ENCODE measurements at regions not wholly inside any gene's neighbourhood (a gene's known extent, or its start where the extent isn't known, plus 50 kb on each side); places are given as distances from the start of the nearest gene placed in this dataset.

DNA sequence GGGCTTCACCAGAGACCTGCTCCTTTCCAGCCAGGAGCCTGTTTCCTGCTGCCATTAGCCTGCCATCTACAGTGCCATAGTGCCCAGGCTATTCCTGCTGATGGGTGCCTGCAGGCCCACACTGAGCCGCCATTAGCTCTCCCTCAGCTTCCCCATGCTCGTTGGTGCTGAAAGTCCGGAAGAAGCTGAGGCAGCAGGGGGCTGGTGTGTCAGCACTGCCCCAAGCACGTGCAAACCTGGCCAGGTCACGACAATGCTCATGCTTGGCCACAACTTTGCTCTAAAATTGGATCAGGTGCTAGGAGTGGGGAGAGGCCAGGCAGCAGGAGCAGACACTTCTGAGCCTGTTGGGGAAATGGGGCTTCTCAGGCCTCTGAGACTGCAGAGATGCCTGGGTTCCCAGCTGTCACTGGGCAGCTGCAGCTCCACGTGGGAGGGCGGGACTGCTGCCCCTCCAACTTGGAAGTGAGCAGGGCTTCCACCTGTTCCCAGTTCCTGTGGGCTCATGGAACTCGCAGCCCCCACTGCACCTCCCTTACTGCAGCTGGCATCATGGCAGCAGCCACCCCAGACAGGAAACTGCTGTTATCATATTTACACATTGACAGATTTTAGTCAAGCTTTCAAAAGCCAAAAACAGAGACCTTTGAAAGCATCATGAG, 913.9 kb downstream of the FSTL5 start:
- Histone ChIP-seq H3K9ac (ENCODE audit: low read length) (no peak overlapping the region), H3K9me3 (ENCODE audit: control extremely low read depth in 1 of 3, control insufficient read depth in 2 of 3, insufficient read depth in 1 of 3, low read length in 2 of 3) (peaks cover 0 to 17% (median 0%) of the 10 kb centered on the region in 3 donors), H3K27me3 (replicated peaks in 1 of 4; ENCODE audit: control extremely low read depth in 1 of 4, control insufficient read depth in 3 of 4, insufficient read depth in 4 of 4, low read length in 3 of 4) (no peaks in the 10 kb centered on the region), H3K79me2 (ENCODE audit: control insufficient read depth, insufficient read depth, low read length) (no peaks in the 10 kb centered on the region), H3K4me3 (ENCODE audit: control extremely low read depth in 1 of 5, extremely low read depth in 1 of 5, insufficient read depth in 1 of 5, low read depth in 2 of 5, low read length in 4 of 5) (no peak overlapping the region), H3K4me2 (replicated peaks; ENCODE audit: low read depth, low read length, poor library complexity, severe bottlenecking) (no peak overlapping the region), H3K36me3 (replicated peaks in 1 of 2; ENCODE audit: control extremely low read depth in 1 of 2, control insufficient read depth in 1 of 2, extremely low read depth in 1 of 2, insufficient read depth in 2 of 2, low read length in 1 of 2) (no peaks in the 10 kb centered on the region), H2AFZ (ENCODE audit: insufficient read depth, low read depth, low read length, poor library complexity, severe bottlenecking) (no peak overlapping the region), H3K27ac (ENCODE audit: low read length in 2 of 2) (no peak overlapping the region), H4K20me1 (ENCODE audit: control insufficient read depth, insufficient read depth, low read length, poor library complexity, severe bottlenecking) (no peaks in the 10 kb centered on the region), H3K4me1 (ENCODE audit: control insufficient read depth in 2 of 2, insufficient read depth in 2 of 2, low read length in 2 of 2) (no peaks in the 10 kb centered on the region)
- intact Hi-C loops (cut with micrococcal nuclease): no loop called here
- DNase-seq: no peak
- POLR2A ChIA-PET: no interaction called here
- WGBS (ENCODE audit: insufficient coverage): 82% methylated on average over 8 of the region's 8 CpGs
- CTCF ChIA-PET: no interaction called here
- H3K27ac Mint-ChIP-seq: no peak overlapping the region
- H3K27me3 Mint-ChIP-seq: no peaks in the 10 kb centered on the region
- peaks cover 9% of the 10 kb centered on the region for H3K9me3 Mint-ChIP-seq (ENCODE audit: insufficient read depth)
- H3K4me1 Mint-ChIP-seq: no peaks in the 10 kb centered on the region
- no peak overlapping the region for H3K4me3 Mint-ChIP-seq
- no peak for ATAC-seq (ENCODE audit: low read depth)
- TF ChIP-seq, protein P1, sequence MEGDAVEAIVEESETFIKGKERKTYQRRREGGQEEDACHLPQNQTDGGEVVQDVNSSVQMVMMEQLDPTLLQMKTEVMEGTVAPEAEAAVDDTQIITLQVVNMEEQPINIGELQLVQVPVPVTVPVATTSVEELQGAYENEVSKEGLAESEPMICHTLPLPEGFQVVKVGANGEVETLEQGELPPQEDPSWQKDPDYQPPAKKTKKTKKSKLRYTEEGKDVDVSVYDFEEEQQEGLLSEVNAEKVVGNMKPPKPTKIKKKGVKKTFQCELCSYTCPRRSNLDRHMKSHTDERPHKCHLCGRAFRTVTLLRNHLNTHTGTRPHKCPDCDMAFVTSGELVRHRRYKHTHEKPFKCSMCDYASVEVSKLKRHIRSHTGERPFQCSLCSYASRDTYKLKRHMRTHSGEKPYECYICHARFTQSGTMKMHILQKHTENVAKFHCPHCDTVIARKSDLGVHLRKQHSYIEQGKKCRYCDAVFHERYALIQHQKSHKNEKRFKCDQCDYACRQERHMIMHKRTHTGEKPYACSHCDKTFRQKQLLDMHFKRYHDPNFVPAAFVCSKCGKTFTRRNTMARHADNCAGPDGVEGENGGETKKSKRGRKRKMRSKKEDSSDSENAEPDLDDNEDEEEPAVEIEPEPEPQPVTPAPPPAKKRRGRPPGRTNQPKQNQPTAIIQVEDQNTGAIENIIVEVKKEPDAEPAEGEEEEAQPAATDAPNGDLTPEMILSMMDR (IDR thresholded peaks at IDR 0.05): no peak
- TF ChIP-seq EZH2 (IDR thresholded peaks at IDR 0.05; ENCODE audit: borderline replicate concordance, insufficient read depth, low read depth, low read length, poor library complexity, severe bottlenecking): no peak

DNA sequence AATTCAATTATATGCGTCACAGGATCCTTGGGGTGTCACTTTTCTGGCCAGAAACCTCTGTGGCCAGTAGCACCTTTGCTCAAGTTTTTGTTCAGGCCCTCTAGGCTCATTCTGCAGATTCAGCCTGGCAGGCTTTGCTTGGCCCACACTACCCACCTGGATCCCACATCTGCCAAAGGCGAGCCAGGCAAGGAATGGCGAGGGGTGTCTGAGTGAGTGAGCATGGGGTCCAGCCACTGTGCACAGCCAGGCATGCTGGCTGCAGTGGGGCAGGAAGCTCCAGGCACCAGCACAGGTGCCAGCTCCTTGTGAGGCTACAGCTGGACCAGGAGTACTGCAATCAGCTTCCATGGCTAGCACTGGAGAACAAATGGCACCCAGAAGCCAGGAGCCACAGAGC, 914.9 kb downstream of the FSTL5 start:
- CTCF ChIA-PET: no interaction called here
- no peak for DNase-seq
- Histone ChIP-seq H3K4me2 (replicated peaks; ENCODE audit: low read depth, low read length, poor library complexity, severe bottlenecking) (no peak overlapping the region), H3K27me3 (replicated peaks in 1 of 4; ENCODE audit: control extremely low read depth in 1 of 4, control insufficient read depth in 3 of 4, insufficient read depth in 4 of 4, low read length in 3 of 4) (no peaks in the 10 kb centered on the region), H3K9ac (ENCODE audit: low read length) (no peak overlapping the region), H4K20me1 (ENCODE audit: control insufficient read depth, insufficient read depth, low read length, poor library complexity, severe bottlenecking) (no peaks in the 10 kb centered on the region), H2AFZ (ENCODE audit: insufficient read depth, low read depth, low read length, poor library complexity, severe bottlenecking) (no peak overlapping the region), H3K79me2 (ENCODE audit: control insufficient read depth, insufficient read depth, low read length) (no peaks in the 10 kb centered on the region), H3K27ac (ENCODE audit: low read length in 2 of 2) (no peak overlapping the region), H3K36me3 (replicated peaks in 1 of 2; ENCODE audit: control extremely low read depth in 1 of 2, control insufficient read depth in 1 of 2, extremely low read depth in 1 of 2, insufficient read depth in 2 of 2, low read length in 1 of 2) (no peaks in the 10 kb centered on the region), H3K4me3 (ENCODE audit: control extremely low read depth in 1 of 5, extremely low read depth in 1 of 5, insufficient read depth in 1 of 5, low read depth in 2 of 5, low read length in 4 of 5) (no peak overlapping the region), H3K9me3 (ENCODE audit: control extremely low read depth in 1 of 3, control insufficient read depth in 2 of 3, insufficient read depth in 1 of 3, low read length in 2 of 3) (peaks cover 0 to 15% (median 0%) of the 10 kb centered on the region in 3 donors), H3K4me1 (ENCODE audit: control insufficient read depth in 2 of 2, insufficient read depth in 2 of 2, low read length in 2 of 2) (no peaks in the 10 kb centered on the region)
- Mint-ChIP-seq H3K9me3 (ENCODE audit: insufficient read depth) (peaks cover 7% of the 10 kb centered on the region), H3K4me1 (no peaks in the 10 kb centered on the region), H3K27me3 (no peaks in the 10 kb centered on the region), H3K27ac (no peak overlapping the region), H3K4me3 (no peak overlapping the region)
- ATAC-seq (ENCODE audit: low read depth): no peak
- intact Hi-C loops (cut with micrococcal nuclease): no loop called here
- TF ChIP-seq, protein P1 (IDR thresholded peaks at IDR 0.05): no peak
- POLR2A ChIA-PET: no interaction called here
- WGBS (ENCODE audit: insufficient coverage): 100% methylated on average over 3 of the region's 3 CpGs

All from B cell (primary cell).